ENCODE measurements at regions not wholly inside any gene's neighbourhood (a gene's known extent, or its start where the extent isn't known, plus 50 kb on each side); places are given as distances from the start of the nearest gene placed in this dataset.
"Not testable (repeated sequence)": the region's sequence is repeated elsewhere in the genome, so short reads cannot be mapped to it uniquely, and the experiment has no call there.

DNA sequence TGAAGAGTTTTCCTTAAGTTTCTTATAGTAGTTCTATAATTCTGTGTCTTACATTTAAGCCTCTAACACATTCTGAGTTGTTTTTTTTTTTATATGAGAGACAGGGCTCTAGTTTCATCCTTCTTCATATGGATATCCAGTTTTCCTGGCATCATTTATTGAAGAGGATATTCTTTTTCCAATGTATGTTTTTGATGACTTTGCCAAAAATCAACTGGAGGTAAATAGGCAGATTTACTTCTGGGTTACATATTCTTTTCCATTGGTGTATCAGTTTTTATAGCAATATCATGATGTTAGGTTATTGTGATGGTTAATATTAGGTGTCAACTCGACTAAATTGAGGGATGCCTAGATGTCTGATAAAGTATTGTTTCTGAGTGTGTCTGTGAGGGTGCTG, 650.7 kb upstream of the GRID2 start:
- H3K27me3 Mint-ChIP-seq: no peaks in the 10 kb centered on the region
- CTCF ChIA-PET: no interaction called here
- ATAC-seq (ENCODE audit: low read depth): no peak

DNA sequence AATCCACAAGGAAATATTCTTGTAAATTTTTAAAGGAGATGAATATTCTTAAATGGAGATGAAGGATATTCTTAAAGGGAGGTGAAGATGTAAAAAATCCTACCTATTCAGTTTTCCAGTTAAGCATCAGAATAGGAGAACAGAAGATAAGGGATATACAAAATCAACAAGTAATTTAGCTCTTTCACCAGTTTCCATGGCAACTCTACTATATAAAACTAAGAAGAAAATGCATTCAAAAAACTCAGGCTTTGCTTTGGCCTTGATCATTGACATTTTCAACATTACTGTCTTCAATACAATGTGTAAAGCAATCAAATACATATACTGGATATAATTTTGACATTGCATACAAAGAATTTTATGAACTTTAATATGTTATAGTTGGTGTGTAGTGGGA, 622.7 kb upstream of the GRID2 start:
- TF ChIP-seq CTCF (IDR thresholded peaks at IDR 0.05): no peak
- intact Hi-C loops (cut with micrococcal nuclease): no loop called here

More for the DNA sequence above, 650.7 kb upstream of the GRID2 start:
- Mint-ChIP-seq H3K4me1 (no peaks in the 10 kb centered on the region), H3K4me3 (no peak overlapping the region), H3K27ac (no peak overlapping the region), H3K36me3 (ENCODE audit: low read depth) (no peaks in the 10 kb centered on the region), H3K9me3 (peaks cover 10% of the 10 kb centered on the region)
- POLR2A ChIA-PET: no interaction called here
- DNase-seq: no peak
- intact Hi-C loops (cut with micrococcal nuclease): no loop called here
- TF ChIP-seq CTCF (IDR thresholded peaks at IDR 0.05): no peak

DNA sequence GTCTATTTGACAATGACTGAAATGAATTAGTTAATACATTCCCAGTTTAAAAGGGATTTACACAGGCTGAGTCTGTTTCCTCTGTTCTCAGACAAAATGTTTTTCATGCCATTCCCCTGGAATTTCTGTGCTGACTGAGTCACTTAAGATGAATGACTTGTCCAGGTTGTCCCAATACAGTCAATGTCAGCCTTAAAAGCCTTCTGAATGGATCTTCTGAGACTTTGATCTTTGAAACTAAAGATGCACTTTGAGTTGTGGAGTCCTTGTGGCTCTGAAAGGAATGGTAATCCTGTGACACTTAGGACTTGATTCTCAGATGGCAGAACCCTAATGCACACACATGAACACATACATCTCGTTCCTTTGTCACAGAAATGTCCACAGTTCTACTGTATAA, 622.2 kb upstream of the GRID2 start:
- H3K36me3 Mint-ChIP-seq (ENCODE audit: low read depth): no peaks in the 10 kb centered on the region

More for the DNA sequence above, 622.7 kb upstream of the GRID2 start:
- Mint-ChIP-seq H3K4me1 (no peaks in the 10 kb centered on the region), H3K9me3 (peaks cover 5% of the 10 kb centered on the region), H3K36me3 (ENCODE audit: low read depth) (no peaks in the 10 kb centered on the region), H3K4me3 (no peak overlapping the region), H3K27me3 (no peaks in the 10 kb centered on the region), H3K27ac (no peak overlapping the region)
- ATAC-seq (ENCODE audit: low read depth): no peak
- CTCF ChIA-PET: no interaction called here
- no peak for DNase-seq
- POLR2A ChIA-PET: no interaction called here

GRCh38 chr4:91684955-91685354, 618.8 kb upstream of the GRID2 start:
- intact Hi-C loops (cut with micrococcal nuclease): no loop called here
- H3K4me3 Mint-ChIP-seq: no peak overlapping the region
- DNase-seq (no peak), ATAC-seq (ENCODE audit: low read depth) (no peak)
- H3K9me3 Mint-ChIP-seq: peaks cover 6% of the 10 kb centered on the region
- H3K27ac Mint-ChIP-seq: no peak overlapping the region
- no peaks in the 10 kb centered on the region for H3K36me3 Mint-ChIP-seq (ENCODE audit: low read depth)
- ChIA-PET POLR2A (no interaction called here), CTCF (no interaction called here)
- H3K4me1 Mint-ChIP-seq: no peaks in the 10 kb centered on the region
- TF ChIP-seq CTCF (IDR thresholded peaks at IDR 0.05): no peak
- H3K27me3 Mint-ChIP-seq: no peaks in the 10 kb centered on the region

More for the DNA sequence above, 622.2 kb upstream of the GRID2 start:
- Mint-ChIP-seq H3K9me3 (peaks cover 5% of the 10 kb centered on the region), H3K4me1 (no peaks in the 10 kb centered on the region), H3K27me3 (no peaks in the 10 kb centered on the region), H3K4me3 (no peak overlapping the region), H3K27ac (no peak overlapping the region)
- DNase-seq (no peak), ATAC-seq (ENCODE audit: low read depth) (no peak)
- ChIA-PET CTCF (no interaction called here), POLR2A (no interaction called here)
- TF ChIP-seq CTCF (IDR thresholded peaks at IDR 0.05): no peak
- intact Hi-C loops (cut with micrococcal nuclease): no loop called here

GRCh38 chr4:91688413-91688812, 615.4 kb upstream of the GRID2 start:
- no peaks in the 10 kb centered on the region for H3K27me3 Mint-ChIP-seq
- H3K4me3 Mint-ChIP-seq: no peak overlapping the region
- ChIA-PET CTCF (no interaction called here), POLR2A (no interaction called here)
- peaks cover 4% of the 10 kb centered on the region for H3K9me3 Mint-ChIP-seq
- no peak overlapping the region for H3K27ac Mint-ChIP-seq
- intact Hi-C loops (cut with micrococcal nuclease): no loop called here
- no peak for DNase-seq
- H3K36me3 Mint-ChIP-seq (ENCODE audit: low read depth): no peaks in the 10 kb centered on the region
- no peak for ATAC-seq (ENCODE audit: low read depth)
- H3K4me1 Mint-ChIP-seq: no peaks in the 10 kb centered on the region
- TF ChIP-seq CTCF (IDR thresholded peaks at IDR 0.05): no peak

- H3K36me3 Mint-ChIP-seq (ENCODE audit: low read depth); ATAC-seq (ENCODE audit: low read depth); H3K27me3 Mint-ChIP-seq; DNase-seq; POLR2A ChIA-PET; intact Hi-C loops (cut with micrococcal nuclease); CTCF ChIA-PET; H3K4me3 Mint-ChIP-seq; H3K9me3 Mint-ChIP-seq; H3K27ac Mint-ChIP-seq; H3K4me1 Mint-ChIP-seq: not testable (repeated sequence)
These were observed 604.1 kb upstream of the GRID2 start for GRCh38 chr4:91699691-91700090.
